Gastroesophageal sphincter (tissue), 4 donors: ENCODE measurements at regions not wholly inside any gene's neighbourhood (a gene's known extent, or its start where the extent isn't known, plus 50 kb on each side); places are given as distances from the start of the nearest gene placed in this dataset.

Experiments
- ATAC-seq: fragments of 150-250 bp; one replicate; pipeline ENCODE4 v1.9.1; 2016; ENCODE audit warnings: mild to moderate bottlenecking, moderate library complexity
- H3K27ac ChIP-seq, 4 donors: fragments of 200-600 bp; sonication (generic) in 3 of 4; 1 replicate in 3 of 4; 2 replicates in 1 of 4; pipeline ENCODE4 v1.5.1; 2016 to 2019
- H3K27me3 ChIP-seq: fragments of 200-600 bp; sonication (generic); one replicate; pipeline ENCODE4 v1.5.1; 2019
- H3K36me3 ChIP-seq, 2 donors: fragments of 200-600 bp; sonication (generic); one replicate each; pipeline ENCODE4 v1.5.1; 2019; ENCODE audit warnings: control low read depth in 1 of 2
- H3K4me1 ChIP-seq, 3 donors: fragments of 200-600 bp; sonication (generic); 1 replicate in 2 of 3; 2 replicates in 1 of 3; pipeline ENCODE4 v1.5.1; 2016 to 2019; ENCODE audit warnings: control low read depth in 2 of 3
- H3K4me3 ChIP-seq, 2 donors: fragments of 200-600 bp; sonication (generic); one replicate each; pipeline ENCODE4 v1.5.1; 2019; ENCODE audit warnings: mild to moderate bottlenecking in 1 of 2, moderate library complexity in 1 of 2
- H3K9me3 ChIP-seq, 3 donors: fragments of 200-600 bp; sonication (generic); one replicate each; pipeline ENCODE4 v1.5.1; 2017 to 2019; ENCODE audit warnings: control low read depth in 2 of 3
- EP300 ChIP-seq: sonication (generic); formaldehyde crosslinking; IDR thresholded peaks from one replicate; pipeline ENCODE4 v1.6.1; 2017; ENCODE audit warnings: antibody characterized with exemption, mild to moderate bottlenecking
- POLR2A ChIP-seq, 2 donors: fragments of 450-650 bp; IDR thresholded peaks; one replicate each; pipeline ENCODE4 v1.6.1; 2017; ENCODE audit warnings: antibody characterized with exemption in 2 of 2, mild to moderate bottlenecking in 2 of 2, moderate library complexity in 1 of 2
- POLR2AphosphoS5 ChIP-seq: sonication (generic); formaldehyde crosslinking; IDR thresholded peaks from one replicate; pipeline ENCODE4 v1.6.1; 2017; ENCODE audit warnings: antibody characterized with exemption
- WGBS, 2 donors: methylation state at CpG; one replicate each; pipeline ENCODE4 v1.1.5; 2018; ENCODE audit warnings: low coverage in 1 of 2; 5-methylcytosine and 5-hydroxymethylcytosine counted together
- TF ChIP-seq, protein P1 (sequence below), 4 experiments: fragments of 200-600 bp in 2 of 4; fragments of 450-650 bp in 2 of 4; sonication (generic) in 1 of 4; IDR thresholded peaks; one replicate each; pipeline ENCODE4 v1.5.1; 2017 to 2019; ENCODE audit warnings: antibody characterized with exemption in 4 of 4, mild to moderate bottlenecking in 2 of 4, moderate library complexity in 2 of 4

DNA sequence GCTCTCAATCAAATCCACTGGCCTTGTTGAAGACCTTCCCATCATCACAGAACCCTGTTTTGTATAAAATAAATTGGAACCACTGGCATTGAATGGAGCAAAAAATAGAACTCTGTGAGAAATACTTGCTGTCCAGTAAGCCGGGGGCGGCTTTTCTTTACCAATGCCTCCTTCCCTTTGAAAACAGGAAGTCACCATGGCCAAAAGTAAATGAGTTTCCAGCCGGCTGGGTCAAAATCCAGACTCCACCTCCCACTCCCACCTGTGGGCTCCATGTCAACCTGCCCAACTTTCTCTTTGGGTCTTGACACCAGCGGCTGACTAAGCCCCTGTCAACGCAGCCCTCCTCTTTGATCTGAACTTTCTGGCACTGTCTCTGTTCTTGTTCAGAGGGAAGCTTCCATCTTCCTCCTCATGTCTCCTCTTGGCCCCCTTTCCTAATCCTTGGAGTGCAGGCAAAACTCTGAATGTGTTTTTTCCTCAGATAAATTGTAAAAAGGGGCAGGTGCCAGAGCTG lies 95.2 kb downstream of the TFAP2C start:
- H3K36me3 ChIP-seq: no peaks in the 10 kb centered on the region
- H3K4me1 ChIP-seq: no peaks in the 10 kb centered on the region
- whole genome bisulfite sequencing, 2 donors: 50 to 67% methylated on average over 3 to 5 of the region's 5 CpGs
- H3K4me3 ChIP-seq: no peak overlapping the region
- no peak overlapping the region for H3K27ac ChIP-seq
- no peak for ATAC-seq
- peaks cover 8% of the 10 kb centered on the region for H3K27me3 ChIP-seq
- TF ChIP-seq, protein P1, sequence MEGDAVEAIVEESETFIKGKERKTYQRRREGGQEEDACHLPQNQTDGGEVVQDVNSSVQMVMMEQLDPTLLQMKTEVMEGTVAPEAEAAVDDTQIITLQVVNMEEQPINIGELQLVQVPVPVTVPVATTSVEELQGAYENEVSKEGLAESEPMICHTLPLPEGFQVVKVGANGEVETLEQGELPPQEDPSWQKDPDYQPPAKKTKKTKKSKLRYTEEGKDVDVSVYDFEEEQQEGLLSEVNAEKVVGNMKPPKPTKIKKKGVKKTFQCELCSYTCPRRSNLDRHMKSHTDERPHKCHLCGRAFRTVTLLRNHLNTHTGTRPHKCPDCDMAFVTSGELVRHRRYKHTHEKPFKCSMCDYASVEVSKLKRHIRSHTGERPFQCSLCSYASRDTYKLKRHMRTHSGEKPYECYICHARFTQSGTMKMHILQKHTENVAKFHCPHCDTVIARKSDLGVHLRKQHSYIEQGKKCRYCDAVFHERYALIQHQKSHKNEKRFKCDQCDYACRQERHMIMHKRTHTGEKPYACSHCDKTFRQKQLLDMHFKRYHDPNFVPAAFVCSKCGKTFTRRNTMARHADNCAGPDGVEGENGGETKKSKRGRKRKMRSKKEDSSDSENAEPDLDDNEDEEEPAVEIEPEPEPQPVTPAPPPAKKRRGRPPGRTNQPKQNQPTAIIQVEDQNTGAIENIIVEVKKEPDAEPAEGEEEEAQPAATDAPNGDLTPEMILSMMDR (IDR thresholded peaks at IDR 0.05): no peak
- TF ChIP-seq POLR2A (IDR thresholded peaks at IDR 0.05): no peak
- no peak for TF ChIP-seq POLR2AphosphoS5
- no peak for TF ChIP-seq EP300
- no peaks in the 10 kb centered on the region for H3K9me3 ChIP-seq

DNA sequence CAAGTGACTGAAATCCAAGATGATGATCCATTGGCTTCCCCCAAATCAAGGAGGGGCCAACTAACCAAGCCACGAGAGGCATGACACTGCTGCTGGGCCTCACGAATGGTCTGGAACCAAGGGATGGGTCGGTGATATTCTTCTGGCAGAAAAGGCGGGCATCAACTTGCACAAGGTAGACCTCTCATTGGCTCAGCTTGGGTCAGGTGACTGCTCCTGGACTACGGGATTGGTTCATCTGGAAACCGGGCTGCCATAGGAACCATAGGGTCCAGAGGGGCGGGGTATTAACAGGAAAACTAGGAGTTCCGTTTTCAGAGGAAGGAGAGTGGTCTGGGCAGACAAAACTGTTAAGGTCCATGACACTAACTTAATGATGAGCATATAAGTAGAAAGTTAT lies 100.9 kb downstream of the TFAP2C start:
- 89 to 92% methylated on average over 3 to 6 of the region's 8 CpGs for WGBS, 2 donors

DNA sequence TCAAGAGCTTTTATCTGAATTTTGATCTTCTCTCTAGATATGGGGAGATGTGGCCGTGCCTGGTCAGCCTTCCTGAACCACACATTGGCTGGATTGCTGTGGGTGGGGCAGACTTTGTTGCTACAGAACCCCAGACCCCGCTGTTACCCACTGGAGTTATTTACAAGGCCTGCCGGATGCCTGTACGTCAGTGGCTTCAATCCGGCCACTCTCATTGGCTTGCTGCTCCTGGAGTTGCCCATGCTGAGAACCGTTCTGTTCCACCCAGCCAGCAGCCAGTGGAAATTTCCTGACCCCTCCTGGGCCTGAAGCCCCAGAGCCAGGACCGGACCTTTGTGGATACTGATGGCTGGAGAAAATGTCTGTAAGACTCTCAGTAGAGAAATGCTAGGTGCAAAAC lies 101.9 kb downstream of the TFAP2C start:
- no peak overlapping the region for H3K4me3 ChIP-seq
- H3K9me3 ChIP-seq: no peaks in the 10 kb centered on the region
- no peak for ATAC-seq
- H3K27me3 ChIP-seq: peaks cover 10% of the 10 kb centered on the region
- H3K4me1 ChIP-seq: no peaks in the 10 kb centered on the region
- H3K27ac ChIP-seq: no peak overlapping the region
- TF ChIP-seq POLR2AphosphoS5: no peak
- TF ChIP-seq POLR2A (IDR thresholded peaks at IDR 0.05): no peak
- TF ChIP-seq, protein P1 (IDR thresholded peaks at IDR 0.05): no peak
- TF ChIP-seq EP300: no peak
- H3K36me3 ChIP-seq: no peaks in the 10 kb centered on the region
- WGBS, 2 donors: 53 to 84% methylated on average over 5 to 6 of the region's 7 CpGs

More for the DNA sequence above, 100.9 kb downstream of the TFAP2C start:
- ATAC-seq: no peak
- TF ChIP-seq POLR2AphosphoS5: no peak
- no peak for TF ChIP-seq POLR2A (IDR thresholded peaks at IDR 0.05)
- TF ChIP-seq, protein P1 (IDR thresholded peaks at IDR 0.05): no peak
- no peak for TF ChIP-seq EP300
- Histone ChIP-seq H3K36me3 (no peaks in the 10 kb centered on the region), H3K4me1 (no peaks in the 10 kb centered on the region), H3K4me3 (no peak overlapping the region), H3K9me3 (no peaks in the 10 kb centered on the region), H3K27me3 (peaks cover 8% of the 10 kb centered on the region), H3K27ac (no peak overlapping the region)

DNA sequence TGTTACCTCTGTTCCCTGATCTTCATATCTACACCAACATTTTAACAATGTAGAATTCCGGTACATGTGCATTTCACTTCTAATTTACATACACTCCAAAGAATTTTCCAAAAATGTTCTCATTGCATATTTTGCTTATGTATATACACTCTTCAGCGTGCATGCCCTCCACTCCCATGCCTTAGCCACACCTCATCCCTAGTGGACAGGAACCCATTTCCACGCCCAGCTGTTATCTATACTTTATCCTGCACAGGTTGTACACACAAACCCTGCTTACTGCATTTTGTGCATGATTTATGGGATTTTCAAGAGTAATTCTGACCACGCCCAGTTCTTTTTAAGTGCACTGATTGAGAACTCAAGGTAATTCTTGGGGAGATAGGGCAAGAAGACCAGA lies 102.4 kb downstream of the TFAP2C start:
- H3K4me3 ChIP-seq: no peak overlapping the region
- 83 to 100% methylated on average over 2 to 4 of the region's 4 CpGs for WGBS, 2 donors
- H3K9me3 ChIP-seq: no peaks in the 10 kb centered on the region
- no peaks in the 10 kb centered on the region for H3K4me1 ChIP-seq
- TF ChIP-seq POLR2AphosphoS5: no peak
- TF ChIP-seq, protein P1 (IDR thresholded peaks at IDR 0.05): no peak
- TF ChIP-seq EP300: no peak
- no peak for TF ChIP-seq POLR2A (IDR thresholded peaks at IDR 0.05)
- ATAC-seq: no peak
- H3K27me3 ChIP-seq: peaks cover 15% of the 10 kb centered on the region
- no peak overlapping the region for H3K27ac ChIP-seq
- no peaks in the 10 kb centered on the region for H3K36me3 ChIP-seq

DNA sequence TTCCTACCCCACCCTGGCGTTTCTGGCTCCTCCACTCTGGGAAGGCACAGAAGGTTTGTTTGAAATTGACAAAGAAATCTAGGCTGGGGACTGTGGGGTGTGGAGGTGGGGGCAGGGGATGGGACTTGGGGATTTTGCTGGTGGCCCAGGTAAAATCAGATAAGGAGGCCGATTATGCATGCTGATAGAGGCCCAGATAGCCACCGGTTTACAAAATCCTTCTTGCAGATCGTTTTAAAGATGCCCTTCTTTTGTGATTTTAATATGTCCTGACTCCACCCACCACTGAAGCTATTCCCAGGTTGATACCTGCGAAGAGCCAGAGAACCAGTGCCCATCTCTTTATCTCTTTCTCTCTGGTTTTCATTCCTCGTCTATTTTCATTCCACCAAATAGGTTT lies 104.9 kb downstream of the TFAP2C start:
- H3K27ac ChIP-seq: no peak overlapping the region
- ATAC-seq: no peak
- H3K36me3 ChIP-seq: no peaks in the 10 kb centered on the region
- no peaks in the 10 kb centered on the region for H3K4me1 ChIP-seq
- WGBS, 2 donors: 27 to 45% methylated on average over 2 to 5 of the region's 6 CpGs
- H3K4me3 ChIP-seq: no peak overlapping the region
- H3K9me3 ChIP-seq: no peaks in the 10 kb centered on the region
- TF ChIP-seq, protein P1 (IDR thresholded peaks at IDR 0.05): no peak
- TF ChIP-seq EP300: no peak
- TF ChIP-seq POLR2AphosphoS5: no peak
- no peak for TF ChIP-seq POLR2A (IDR thresholded peaks at IDR 0.05)
- peaks cover 30% of the 10 kb centered on the region for H3K27me3 ChIP-seq
